HL-60 (cell line): ENCODE measurements at regions not wholly inside any gene's neighbourhood (a gene's known extent, or its start where the extent isn't known, plus 50 kb on each side); places are given as distances from the start of the nearest gene placed in this dataset.

Experiments used
- DNase-seq, 2 experiments: peaks; one replicate each; pipeline ENCODE4 v3.0.0-alpha.2; 2010 to 2020; ENCODE audit warnings: low read depth in 1 of 2, low spot score in 1 of 2
- H3K27ac ChIP-seq: fragments of 250-450 bp; sonication (Bioruptor Pico); replicated peaks from 2 replicates; pipeline ENCODE4 v1.5.1; 2020; ENCODE audit warnings: mild to moderate bottlenecking, moderate library complexity
- H3K27me3 ChIP-seq: fragments of 250-450 bp; sonication (Bioruptor Pico); 2 replicates; pipeline ENCODE4 v1.5.1; 2021; ENCODE audit warnings: mild to moderate bottlenecking, moderate library complexity; ENCODE audit not compliant: insufficient read depth, poor library complexity, severe bottlenecking
- H3K4me3 ChIP-seq: replicated peaks from 2 replicates; pipeline ENCODE4 v1.5.1; 2011; ENCODE audit warnings: mild to moderate bottlenecking, control low read depth, low read length; ENCODE audit not compliant: insufficient read depth
- GABPA ChIP-seq: IDR thresholded peaks from 2 replicates; pipeline ENCODE4 v1.6.1; 2012; ENCODE audit warnings: low read depth
- POLR2AphosphoS5 ChIP-seq: IDR thresholded peaks from 2 replicates; pipeline ENCODE4 v1.6.1; 2012; ENCODE audit warnings: low read depth
- SPI1 ChIP-seq: IDR thresholded peaks from 2 replicates; pipeline ENCODE4 v1.6.1; 2012; ENCODE audit warnings: low read depth, mild to moderate bottlenecking, borderline replicate concordance
- TF ChIP-seq, protein P1 (sequence below): IDR thresholded peaks from 2 replicates; pipeline ENCODE4 v1.6.1; 2012; ENCODE audit warnings: low read depth; ENCODE audit not compliant: insufficient replicate concordance
- TF ChIP-seq, protein P2 (sequence below): IDR thresholded peaks from one replicate; pipeline ENCODE4 v1.5.1; 2011; ENCODE audit warnings: low read length, control low read depth, inconsistent platforms; ENCODE audit not compliant: insufficient read depth

DNA sequence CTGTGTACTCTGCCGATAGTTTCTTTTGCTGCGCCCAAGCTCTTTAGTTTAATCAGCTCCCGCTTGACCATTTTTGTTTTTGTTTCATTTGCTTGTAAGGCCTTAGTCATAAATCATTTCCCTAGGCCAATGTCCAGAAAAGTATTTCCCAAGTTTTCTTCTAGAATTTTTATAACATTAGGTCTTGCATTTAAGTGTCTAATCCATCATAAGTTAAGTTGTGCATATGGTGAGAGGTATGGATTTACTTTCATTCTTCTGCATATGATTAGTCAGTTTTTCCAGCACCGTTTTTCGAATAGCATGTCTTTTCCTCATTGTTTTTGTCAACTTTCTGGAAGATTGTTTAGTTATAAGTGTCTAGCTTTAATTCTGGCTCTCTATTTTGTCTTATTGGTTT lies 484.8 kb upstream of the CNTNAP5 start:
- H3K4me3 ChIP-seq: no peak overlapping the region
- H3K27me3 ChIP-seq: no peaks in the 10 kb centered on the region
- no peak for DNase-seq
- TF ChIP-seq, protein P1, sequence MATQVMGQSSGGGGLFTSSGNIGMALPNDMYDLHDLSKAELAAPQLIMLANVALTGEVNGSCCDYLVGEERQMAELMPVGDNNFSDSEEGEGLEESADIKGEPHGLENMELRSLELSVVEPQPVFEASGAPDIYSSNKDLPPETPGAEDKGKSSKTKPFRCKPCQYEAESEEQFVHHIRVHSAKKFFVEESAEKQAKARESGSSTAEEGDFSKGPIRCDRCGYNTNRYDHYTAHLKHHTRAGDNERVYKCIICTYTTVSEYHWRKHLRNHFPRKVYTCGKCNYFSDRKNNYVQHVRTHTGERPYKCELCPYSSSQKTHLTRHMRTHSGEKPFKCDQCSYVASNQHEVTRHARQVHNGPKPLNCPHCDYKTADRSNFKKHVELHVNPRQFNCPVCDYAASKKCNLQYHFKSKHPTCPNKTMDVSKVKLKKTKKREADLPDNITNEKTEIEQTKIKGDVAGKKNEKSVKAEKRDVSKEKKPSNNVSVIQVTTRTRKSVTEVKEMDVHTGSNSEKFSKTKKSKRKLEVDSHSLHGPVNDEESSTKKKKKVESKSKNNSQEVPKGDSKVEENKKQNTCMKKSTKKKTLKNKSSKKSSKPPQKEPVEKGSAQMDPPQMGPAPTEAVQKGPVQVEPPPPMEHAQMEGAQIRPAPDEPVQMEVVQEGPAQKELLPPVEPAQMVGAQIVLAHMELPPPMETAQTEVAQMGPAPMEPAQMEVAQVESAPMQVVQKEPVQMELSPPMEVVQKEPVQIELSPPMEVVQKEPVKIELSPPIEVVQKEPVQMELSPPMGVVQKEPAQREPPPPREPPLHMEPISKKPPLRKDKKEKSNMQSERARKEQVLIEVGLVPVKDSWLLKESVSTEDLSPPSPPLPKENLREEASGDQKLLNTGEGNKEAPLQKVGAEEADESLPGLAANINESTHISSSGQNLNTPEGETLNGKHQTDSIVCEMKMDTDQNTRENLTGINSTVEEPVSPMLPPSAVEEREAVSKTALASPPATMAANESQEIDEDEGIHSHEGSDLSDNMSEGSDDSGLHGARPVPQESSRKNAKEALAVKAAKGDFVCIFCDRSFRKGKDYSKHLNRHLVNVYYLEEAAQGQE: no peak
- TF ChIP-seq SPI1: no peak
- no peak for TF ChIP-seq POLR2AphosphoS5
- TF ChIP-seq, protein P2, sequence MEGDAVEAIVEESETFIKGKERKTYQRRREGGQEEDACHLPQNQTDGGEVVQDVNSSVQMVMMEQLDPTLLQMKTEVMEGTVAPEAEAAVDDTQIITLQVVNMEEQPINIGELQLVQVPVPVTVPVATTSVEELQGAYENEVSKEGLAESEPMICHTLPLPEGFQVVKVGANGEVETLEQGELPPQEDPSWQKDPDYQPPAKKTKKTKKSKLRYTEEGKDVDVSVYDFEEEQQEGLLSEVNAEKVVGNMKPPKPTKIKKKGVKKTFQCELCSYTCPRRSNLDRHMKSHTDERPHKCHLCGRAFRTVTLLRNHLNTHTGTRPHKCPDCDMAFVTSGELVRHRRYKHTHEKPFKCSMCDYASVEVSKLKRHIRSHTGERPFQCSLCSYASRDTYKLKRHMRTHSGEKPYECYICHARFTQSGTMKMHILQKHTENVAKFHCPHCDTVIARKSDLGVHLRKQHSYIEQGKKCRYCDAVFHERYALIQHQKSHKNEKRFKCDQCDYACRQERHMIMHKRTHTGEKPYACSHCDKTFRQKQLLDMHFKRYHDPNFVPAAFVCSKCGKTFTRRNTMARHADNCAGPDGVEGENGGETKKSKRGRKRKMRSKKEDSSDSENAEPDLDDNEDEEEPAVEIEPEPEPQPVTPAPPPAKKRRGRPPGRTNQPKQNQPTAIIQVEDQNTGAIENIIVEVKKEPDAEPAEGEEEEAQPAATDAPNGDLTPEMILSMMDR: no peak
- no peak for TF ChIP-seq GABPA
- no peak overlapping the region for H3K27ac ChIP-seq

DNA sequence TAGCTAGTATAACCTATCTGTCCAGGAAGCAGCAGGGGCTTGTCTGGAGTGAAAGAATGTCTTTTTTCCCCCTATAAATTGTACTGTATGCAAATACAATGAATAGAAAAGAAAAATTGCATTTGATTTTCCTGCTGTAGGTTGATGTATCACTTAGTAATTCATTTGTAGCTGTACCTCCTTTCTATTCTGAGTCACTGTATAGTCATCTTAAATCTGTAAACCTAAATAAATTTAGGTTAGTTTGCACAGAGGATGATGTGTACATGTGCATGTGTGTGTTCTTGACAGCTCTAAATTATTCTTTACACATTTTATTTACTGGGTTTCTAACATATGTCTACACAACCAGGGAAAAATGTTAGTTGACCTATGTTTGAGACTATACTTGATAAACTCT lies 478.7 kb upstream of the CNTNAP5 start:
- TF ChIP-seq SPI1 (no peak), POLR2AphosphoS5 (no peak), GABPA (no peak)
- TF ChIP-seq, protein P1: no peak
- TF ChIP-seq, protein P2: no peak
- no peak overlapping the region for H3K4me3 ChIP-seq
- no peak overlapping the region for H3K27ac ChIP-seq
- DNase-seq: no peak
- H3K27me3 ChIP-seq: no peaks in the 10 kb centered on the region

DNA sequence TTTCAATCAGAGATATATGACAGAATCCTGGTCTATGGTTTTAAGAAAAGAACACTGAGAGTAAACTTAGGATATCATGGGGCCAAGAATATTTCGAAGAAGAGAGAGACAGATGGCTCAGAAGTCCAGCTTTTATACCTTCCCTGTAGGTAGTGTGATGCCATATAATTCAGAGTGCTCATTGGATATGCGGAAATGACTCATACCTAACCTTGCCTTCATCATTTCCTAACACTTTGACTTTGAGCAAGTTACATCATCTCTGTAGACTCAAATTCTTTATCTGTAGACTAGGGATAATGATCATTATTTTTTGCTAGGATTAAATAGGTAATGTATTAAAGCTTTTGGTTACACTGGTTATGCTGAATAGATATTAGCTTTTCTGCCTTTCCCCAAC lies 461.6 kb upstream of the CNTNAP5 start:
- TF ChIP-seq, protein P2: no peak
- TF ChIP-seq POLR2AphosphoS5 (no peak), GABPA (no peak), SPI1 (no peak)
- TF ChIP-seq, protein P1: no peak
- Histone ChIP-seq H3K4me3 (no peak overlapping the region), H3K27ac (no peak overlapping the region), H3K27me3 (no peaks in the 10 kb centered on the region)
- DNase-seq: no peak
